Right lobe of liver (tissue), 6 donors: ENCODE measurements at regions not wholly inside any gene's neighbourhood (a gene's known extent, or its start where the extent isn't known, plus 50 kb on each side); places are given as distances from the start of the nearest gene placed in this dataset.
"Not testable (repeated sequence)": the region's sequence is repeated elsewhere in the genome, so short reads cannot be mapped to it uniquely, and the experiment has no call there.

Experiments
- ATAC-seq, 4 donors: fragments of 200-7000 bp; cut with Tn5 transposase; one replicate each; pipeline ENCODE4 v1.9.1; 2020; ENCODE audit warnings: mild to moderate bottlenecking in 4 of 4, moderate library complexity in 4 of 4
- DNase-seq, 3 donors: peaks; one replicate each; pipeline ENCODE4 v3.0.0-alpha.2; 2020
- H3K27ac ChIP-seq, 3 donors: fragments of 200-600 bp; one replicate each; pipeline ENCODE4 v1.8.0; 2022
- H3K27me3 ChIP-seq, 2 donors: fragments of 200-600 bp; one replicate each; pipeline ENCODE4 v1.8.0; 2022
- H3K36me3 ChIP-seq, 4 donors: fragments of 200-600 bp; sonication (generic) in 1 of 4; one replicate each; pipeline versions ENCODE4 v1.5.1 to v1.8.0; 2017 to 2022; ENCODE audit warnings: control low read depth in 1 of 4
- H3K4me1 ChIP-seq, 4 donors: fragments of 200-600 bp; sonication (generic) in 1 of 4; one replicate each; pipeline versions ENCODE4 v1.5.1 to v1.8.0; 2017 to 2022; ENCODE audit warnings: control low read depth in 1 of 4
- H3K4me3 ChIP-seq, 3 donors: fragments of 200-600 bp; one replicate each; pipeline ENCODE4 v1.8.0; 2022
- H3K9me3 ChIP-seq, 4 donors: fragments of 200-600 bp; sonication (generic) in 1 of 4; one replicate each; pipeline versions ENCODE4 v1.5.1 to v1.8.0; 2017 to 2022; ENCODE audit warnings: control low read depth in 1 of 4
- POLR2A ChIP-seq: fragments of 450-650 bp; IDR thresholded peaks from one replicate; pipeline ENCODE4 v1.6.1; 2017; ENCODE audit warnings: antibody characterized with exemption, mild to moderate bottlenecking
- WGBS: methylation state at CpG from one replicate; pipeline ENCODE4 v1.1.6; 2018; ENCODE audit warnings: low coverage, low lambda C conversion rate; ENCODE audit not compliant: insufficient coverage; ENCODE audit errors: missing lambda C conversion rate; 5-methylcytosine and 5-hydroxymethylcytosine counted together
- intact Hi-C, 2 donors: fragments of 100-400 bp; cut with DNase I; formaldehyde crosslinking; loops; one replicate each; pipeline versions ENCODE4 v1.11.2 to v1.14.1; 2022
- TF ChIP-seq, protein P1 (sequence below), 4 donors: fragments of 200-600 bp in 3 of 4; fragments of 450-650 bp in 1 of 4; IDR thresholded peaks; one replicate each; pipeline versions ENCODE4 v1.5.1 to v1.8.0; 2016 to 2022; ENCODE audit warnings: antibody characterized with exemption in 4 of 4, mild to moderate bottlenecking in 2 of 4
- donor health status: DM: no; HTN: yes; CAD: no.
- donor health status: DM: no; HTN: no; CAD: no.
- donor health status: DM: no; HTN: no; CAD: no.
- donor health status: DM: no; HTN: yes; CAD: no.
- donor health status: DM: no; HTN: yes; CAD: no.

GRCh38 chr15:77921664-77922063 lies 155.8 kb downstream of the TBC1D2B start:
- H3K27ac ChIP-seq, result no peak overlapping the region
- no peaks in the 10 kb centered on the region for H3K27me3 ChIP-seq
- intact Hi-C loops, result no loop called here
- H3K36me3 ChIP-seq, result no peaks in the 10 kb centered on the region
- no peak for ATAC-seq
- 78% methylated on average over 3 of the region's 4 CpGs for WGBS
- DNase-seq, result no peak
- H3K4me3 ChIP-seq, result no peak overlapping the region
- H3K9me3 ChIP-seq, result no peaks in the 10 kb centered on the region
- no peaks in the 10 kb centered on the region for H3K4me1 ChIP-seq
- TF ChIP-seq, protein P1, sequence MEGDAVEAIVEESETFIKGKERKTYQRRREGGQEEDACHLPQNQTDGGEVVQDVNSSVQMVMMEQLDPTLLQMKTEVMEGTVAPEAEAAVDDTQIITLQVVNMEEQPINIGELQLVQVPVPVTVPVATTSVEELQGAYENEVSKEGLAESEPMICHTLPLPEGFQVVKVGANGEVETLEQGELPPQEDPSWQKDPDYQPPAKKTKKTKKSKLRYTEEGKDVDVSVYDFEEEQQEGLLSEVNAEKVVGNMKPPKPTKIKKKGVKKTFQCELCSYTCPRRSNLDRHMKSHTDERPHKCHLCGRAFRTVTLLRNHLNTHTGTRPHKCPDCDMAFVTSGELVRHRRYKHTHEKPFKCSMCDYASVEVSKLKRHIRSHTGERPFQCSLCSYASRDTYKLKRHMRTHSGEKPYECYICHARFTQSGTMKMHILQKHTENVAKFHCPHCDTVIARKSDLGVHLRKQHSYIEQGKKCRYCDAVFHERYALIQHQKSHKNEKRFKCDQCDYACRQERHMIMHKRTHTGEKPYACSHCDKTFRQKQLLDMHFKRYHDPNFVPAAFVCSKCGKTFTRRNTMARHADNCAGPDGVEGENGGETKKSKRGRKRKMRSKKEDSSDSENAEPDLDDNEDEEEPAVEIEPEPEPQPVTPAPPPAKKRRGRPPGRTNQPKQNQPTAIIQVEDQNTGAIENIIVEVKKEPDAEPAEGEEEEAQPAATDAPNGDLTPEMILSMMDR (IDR thresholded peaks at IDR 0.05), result no peak
- no peak for TF ChIP-seq POLR2A

DNA sequence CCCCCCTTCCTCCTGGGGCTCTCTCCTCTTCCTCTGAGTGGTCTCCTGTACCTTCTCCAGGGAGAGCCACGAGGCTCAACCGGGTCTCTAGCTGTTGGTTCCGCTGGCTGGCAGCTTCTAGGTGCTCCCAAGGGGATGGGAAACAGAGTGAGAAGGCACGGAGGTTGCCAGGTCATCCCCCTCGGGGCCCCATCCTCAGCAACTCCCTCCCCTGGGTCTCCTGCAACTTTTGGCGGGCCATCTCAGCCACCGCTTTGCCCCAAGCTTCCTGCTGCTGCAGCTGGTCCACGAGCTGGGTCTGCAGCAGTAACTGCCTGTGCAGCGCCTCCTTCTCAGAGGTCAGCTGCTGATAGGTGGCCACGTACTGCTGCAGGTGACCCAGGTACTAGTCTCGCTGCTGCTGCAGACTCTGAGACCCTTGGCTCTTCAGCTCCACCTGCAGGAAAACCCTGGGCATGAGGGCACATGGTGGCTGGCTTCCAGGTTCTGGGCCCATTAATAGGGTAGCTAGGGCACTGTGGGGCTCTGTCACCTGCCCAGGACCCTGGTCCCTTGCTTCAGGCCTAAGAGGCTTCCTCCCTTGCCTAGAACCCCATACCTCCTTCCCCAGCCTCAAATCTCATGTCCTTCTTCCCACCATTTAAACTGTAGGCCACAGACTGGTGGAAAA lies 160.4 kb downstream of the TBC1D2B start:
- H3K9me3 ChIP-seq, H3K27ac ChIP-seq, DNase-seq, intact Hi-C loops, H3K27me3 ChIP-seq, ATAC-seq, H3K36me3 ChIP-seq, H3K4me3 ChIP-seq, H3K4me1 ChIP-seq: not testable (repeated sequence)
- WGBS, result 60% methylated on average over 2 of the region's 11 CpGs
- TF ChIP-seq, protein P1 (IDR thresholded peaks at IDR 0.05), result peak in 1 of 4 donors; percentile 13

GRCh38 chr15:77915961-77916330 lies 161.6 kb downstream of the TBC1D2B start:
- H3K36me3 ChIP-seq, intact Hi-C loops, H3K4me1 ChIP-seq, H3K4me3 ChIP-seq, H3K27ac ChIP-seq, ATAC-seq, DNase-seq, H3K27me3 ChIP-seq, H3K9me3 ChIP-seq: not testable (repeated sequence)
- WGBS, result 100% methylated on average over 1 of the region's 6 CpGs

GRCh38 chr15:77915261-77915960 lies 162.1 kb downstream of the TBC1D2B start:
- Histone ChIP-seq H3K27ac (no peak overlapping the region), H3K4me3 (no peak overlapping the region), H3K27me3 (no peaks in the 10 kb centered on the region), H3K36me3 (no peaks in the 10 kb centered on the region), H3K9me3 (no peaks in the 10 kb centered on the region), H3K4me1 (no peaks in the 10 kb centered on the region)
- 40% methylated on average over 3 of the region's 19 CpGs for WGBS
- DNase-seq (peak in 1 of 3 donors; percentile 29), ATAC-seq (no peak)
- no peak for TF ChIP-seq POLR2A
- TF ChIP-seq, protein P1 (IDR thresholded peaks at IDR 0.05), result no peak
- intact Hi-C loops, result no loop called here

- H3K9me3 ChIP-seq, ATAC-seq, DNase-seq, intact Hi-C loops, H3K4me1 ChIP-seq, H3K36me3 ChIP-seq, H3K27me3 ChIP-seq, H3K4me3 ChIP-seq, H3K27ac ChIP-seq: not testable (repeated sequence)
- WGBS, result 58% methylated on average over 5 of the region's 5 CpGs
Measured at GRCh38 chr15:77914531-77914930, 163.0 kb downstream of the TBC1D2B start.
